Nephron (organoid): ENCODE measurements at regions not wholly inside any gene's neighbourhood (a gene's known extent, or its start where the extent isn't known, plus 50 kb on each side); places are given as distances from the start of the nearest gene placed in this dataset.

Source experiments
- H3K27ac Mint-ChIP-seq, 3 experiments: 2 replicates each; pipeline ENCODE4 v1.8.0; 2020; ENCODE audit warnings: mixed read lengths in 3 of 3, mild to moderate bottlenecking in 2 of 3, moderate library complexity in 1 of 3
- H3K27me3 Mint-ChIP-seq: 2 replicates; pipeline ENCODE4 v1.8.0; 2021; ENCODE audit warnings: low read depth, mild to moderate bottlenecking, moderate library complexity, mixed read lengths
- H3K36me3 Mint-ChIP-seq: 2 replicates; pipeline ENCODE4 v1.8.0; 2020; ENCODE audit warnings: low read depth, mixed read lengths
- H3K4me1 Mint-ChIP-seq: 2 replicates; pipeline ENCODE4 v1.8.0; 2020; ENCODE audit warnings: mixed read lengths
- H3K4me3 Mint-ChIP-seq, 3 experiments: 2 replicates each; pipeline ENCODE4 v1.8.0; 2020; ENCODE audit warnings: mild to moderate bottlenecking in 3 of 3, mixed read lengths in 3 of 3, moderate library complexity in 2 of 3
- H3K9me3 Mint-ChIP-seq: 2 replicates; pipeline ENCODE4 v1.8.0; 2020; ENCODE audit warnings: mixed read lengths
- CTCF ChIP-seq, 3 experiments: fragments of 200-600 bp; sonication (generic); IDR thresholded peaks; one replicate each; pipeline ENCODE4 v1.5.0; 2021; ENCODE audit warnings: antibody characterized with exemption in 3 of 3; ENCODE audit not compliant: unreplicated experiment in 3 of 3

- peaks cover 13% of the 10 kb centered on the region for H3K27me3 Mint-ChIP-seq
- no peak overlapping the region for H3K4me3 Mint-ChIP-seq
- H3K4me1 Mint-ChIP-seq: peaks cover 8% of the 10 kb centered on the region
- H3K9me3 Mint-ChIP-seq: no peaks in the 10 kb centered on the region
- no peak for TF ChIP-seq CTCF (IDR thresholded peaks at IDR 0.05; ENCODE audit: unreplicated experiment in 3 of 3)
- no peaks in the 10 kb centered on the region for H3K36me3 Mint-ChIP-seq
- no peak overlapping the region for H3K27ac Mint-ChIP-seq
These were observed 133.2 kb downstream of the DLL1 start for GRCh38 chr6:170157567-170158218.

GRCh38 chr6:170156448-170157375 is 134.2 kb downstream of the DLL1 start:
- peaks cover 15% of the 10 kb centered on the region for H3K4me1 Mint-ChIP-seq
- H3K36me3 Mint-ChIP-seq: no peaks in the 10 kb centered on the region
- peaks cover 13% of the 10 kb centered on the region for H3K27me3 Mint-ChIP-seq
- no peak for TF ChIP-seq CTCF (IDR thresholded peaks at IDR 0.05; ENCODE audit: unreplicated experiment in 3 of 3)
- no peak overlapping the region for H3K4me3 Mint-ChIP-seq
- H3K27ac Mint-ChIP-seq: no peak overlapping the region
- H3K9me3 Mint-ChIP-seq: no peaks in the 10 kb centered on the region

DNA sequence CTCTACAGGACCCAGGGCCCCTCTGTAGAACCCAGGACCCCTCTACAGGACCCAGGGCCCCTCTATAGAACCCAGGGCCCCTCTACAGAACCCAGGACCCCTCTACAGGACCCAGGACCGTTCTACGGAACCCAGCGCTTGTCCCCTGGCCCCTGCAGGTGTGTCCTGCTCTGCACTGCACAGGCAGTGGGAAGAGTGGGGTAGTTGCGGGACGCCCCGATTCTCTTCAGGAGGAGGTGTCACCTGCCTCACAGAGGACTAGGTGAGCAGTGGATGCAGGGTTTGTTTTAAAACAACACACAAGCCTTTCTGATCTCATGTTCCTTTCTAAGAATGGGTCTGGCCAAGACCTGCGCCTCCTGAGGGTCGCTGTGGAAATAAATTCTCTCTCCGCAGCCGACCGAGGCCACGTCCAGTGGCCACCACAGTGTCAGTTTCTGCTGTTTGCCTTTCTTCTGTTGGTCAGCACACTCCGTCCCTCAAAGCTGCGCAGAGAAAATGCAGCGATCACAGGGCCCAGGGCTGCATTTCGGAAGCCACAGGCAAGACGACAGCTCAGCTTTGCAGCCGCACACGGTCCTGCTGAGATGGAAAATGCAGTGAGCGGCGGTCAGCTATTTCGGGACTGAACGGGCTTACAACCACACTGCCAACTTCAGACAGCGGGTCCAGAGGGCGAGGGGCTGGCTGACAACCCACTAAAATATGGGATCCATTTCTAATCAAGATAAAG is 135.2 kb downstream of the DLL1 start:
- no peak overlapping the region for H3K4me3 Mint-ChIP-seq
- peak overlapping the region in 1 of 3 experiments; percentile 30 for H3K27ac Mint-ChIP-seq

GRCh38 chr6:170153436-170154319 is 137.2 kb downstream of the DLL1 start:
- Mint-ChIP-seq H3K27me3 (peaks cover 32% of the 10 kb centered on the region), H3K36me3 (no peaks in the 10 kb centered on the region), H3K9me3 (no peaks in the 10 kb centered on the region), H3K27ac (peak overlapping the region in 2 of 3 experiments; percentile 38 to 63), H3K4me3 (no peak overlapping the region), H3K4me1 (peaks cover 34% of the 10 kb centered on the region)
- TF ChIP-seq CTCF (IDR thresholded peaks at IDR 0.05; ENCODE audit: unreplicated experiment in 3 of 3): no peak

More for the DNA sequence above, 135.2 kb downstream of the DLL1 start:
- H3K36me3 Mint-ChIP-seq: no peaks in the 10 kb centered on the region
- H3K4me1 Mint-ChIP-seq: peaks cover 26% of the 10 kb centered on the region
- no peak for TF ChIP-seq CTCF (IDR thresholded peaks at IDR 0.05; ENCODE audit: unreplicated experiment in 3 of 3)
- peaks cover 19% of the 10 kb centered on the region for H3K27me3 Mint-ChIP-seq
- H3K9me3 Mint-ChIP-seq: no peaks in the 10 kb centered on the region

DNA sequence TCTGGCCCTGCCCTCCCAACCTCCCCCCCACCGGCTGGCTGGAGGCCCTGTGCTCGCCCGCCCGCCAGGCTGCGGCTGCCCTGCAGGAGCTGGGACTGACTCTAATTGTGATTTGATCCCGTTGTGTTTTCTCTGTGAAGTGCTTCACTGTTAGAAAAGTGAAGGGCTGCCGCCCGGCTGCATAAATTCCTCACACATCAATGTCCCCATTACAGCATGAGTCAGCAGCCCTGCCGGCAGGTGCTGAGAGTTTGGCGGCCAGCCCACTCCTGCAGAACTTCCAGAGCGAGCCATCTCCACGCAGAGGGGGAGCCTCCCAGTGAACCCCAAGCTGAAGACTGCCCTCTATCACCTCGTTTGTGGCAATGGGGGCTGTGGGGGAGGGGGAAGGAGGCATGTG is 137.9 kb downstream of the DLL1 start:
- Mint-ChIP-seq H3K36me3 (no peaks in the 10 kb centered on the region), H3K4me3 (no peak overlapping the region), H3K4me1 (peaks cover 41% of the 10 kb centered on the region), H3K27ac (peak overlapping the region in 2 of 3 experiments; percentile 38 to 63), H3K27me3 (peaks cover 39% of the 10 kb centered on the region), H3K9me3 (no peaks in the 10 kb centered on the region)
- no peak for TF ChIP-seq CTCF (IDR thresholded peaks at IDR 0.05; ENCODE audit: unreplicated experiment in 3 of 3)
